KMS-11 (cell line): ENCODE measurements at regions not wholly inside any gene's neighbourhood (a gene's known extent, or its start where the extent isn't known, plus 50 kb on each side); places are given as distances from the start of the nearest gene placed in this dataset.

Experiments
- H2AFZ ChIP-seq: fragments of 200-600 bp; sonication (generic); 2 replicates; pipeline ENCODE4 v1.6.1; 2016; ENCODE audit warnings: antibody characterized with exemption, mixed run types, low read depth
- H3K27ac ChIP-seq: fragments of 200-600 bp; sonication (generic); 2 replicates; pipeline ENCODE4 v1.6.1; 2016; ENCODE audit warnings: mild to moderate bottlenecking, mixed run types
- H3K27me3 ChIP-seq: fragments of 200-600 bp; sonication (generic); 2 replicates; pipeline ENCODE4 v1.6.1; 2017; ENCODE audit warnings: mild to moderate bottlenecking, low read depth, mixed run types, moderate library complexity; ENCODE audit not compliant: insufficient read depth
- H3K36me3 ChIP-seq: fragments of 200-600 bp; sonication (generic); 2 replicates; pipeline ENCODE4 v1.6.1; 2017; ENCODE audit warnings: mild to moderate bottlenecking, mixed run types; ENCODE audit not compliant: insufficient read depth
- H3K4me1 ChIP-seq: fragments of 200-600 bp; sonication (generic); 2 replicates; pipeline ENCODE4 v1.6.1; 2016; ENCODE audit warnings: mild to moderate bottlenecking, low read depth, mixed run types; ENCODE audit not compliant: poor library complexity, severe bottlenecking
- H3K4me2 ChIP-seq: fragments of 200-600 bp; sonication (generic); 2 replicates; pipeline ENCODE4 v1.7.0; 2016; ENCODE audit warnings: mild to moderate bottlenecking, mixed run types
- H3K4me3 ChIP-seq: fragments of 200-600 bp; sonication (generic); IDR thresholded peaks from 2 replicates; pipeline ENCODE4 v1.6.1; 2017; ENCODE audit warnings: low read depth, low read length, mixed read lengths; ENCODE audit not compliant: insufficient read depth
- H3K79me2 ChIP-seq: fragments of 200-600 bp; sonication (generic); 2 replicates; pipeline ENCODE4 v1.6.1; 2016; ENCODE audit warnings: low read depth, mixed run types; ENCODE audit not compliant: insufficient read depth
- H3K9ac ChIP-seq: fragments of 200-600 bp; sonication (generic); 2 replicates; pipeline ENCODE4 v1.6.1; 2016; ENCODE audit warnings: mild to moderate bottlenecking, mixed run types
- H4K20me1 ChIP-seq: fragments of 200-600 bp; sonication (generic); 2 replicates; pipeline ENCODE4 v1.6.1; 2016; ENCODE audit warnings: mild to moderate bottlenecking, mixed run types; ENCODE audit not compliant: insufficient read depth
- TF ChIP-seq, protein P1 (sequence below): fragments of 200-600 bp; sonication (generic); conservative IDR thresholded peaks from 2 replicates; pipeline ENCODE4 v1.6.1; 2017; ENCODE audit warnings: low read depth, mild to moderate bottlenecking, antibody characterized with exemption, low read length, moderate library complexity, mixed read lengths

DNA sequence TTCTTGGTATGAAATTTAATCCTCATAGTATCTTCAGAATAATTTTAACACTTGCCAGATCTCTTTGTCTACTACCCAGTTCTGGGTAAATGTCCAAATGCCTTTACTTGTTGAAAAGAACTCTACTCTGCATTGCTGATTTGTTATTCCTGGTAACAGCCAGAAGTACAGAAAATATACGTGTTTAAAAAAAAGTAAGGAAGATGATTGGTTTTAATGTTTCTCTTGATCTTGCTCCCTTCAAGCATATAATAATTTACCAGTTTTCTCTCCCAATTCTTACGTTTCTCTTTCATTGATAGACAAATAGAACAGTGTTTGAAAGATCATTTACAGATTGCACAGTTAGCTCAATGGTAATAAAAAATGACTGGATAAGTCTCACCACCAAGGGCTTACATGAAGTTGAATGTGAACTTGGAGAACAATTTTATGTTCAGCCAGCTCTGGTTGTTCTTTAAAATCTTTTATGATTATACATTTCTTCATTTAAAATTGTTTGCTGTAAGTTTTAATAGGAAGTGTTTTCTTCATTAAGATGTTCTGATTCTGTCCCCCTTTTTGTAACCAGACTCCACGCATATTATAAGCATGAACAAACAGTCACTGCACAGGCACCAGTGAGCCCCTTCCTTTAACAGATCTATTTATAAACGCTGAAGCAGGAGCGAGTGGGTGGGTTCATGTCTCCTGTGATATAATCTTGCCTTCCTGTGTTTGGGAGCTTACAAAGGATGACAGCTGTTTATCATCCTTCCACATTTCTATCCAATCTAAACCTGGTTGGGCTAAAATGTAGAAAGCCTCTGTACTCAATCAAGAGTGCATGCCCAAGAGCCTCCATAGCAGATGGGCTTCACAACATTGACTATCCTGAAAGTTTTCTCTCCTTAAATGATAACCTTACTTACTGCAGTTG, 299.5 kb downstream of the PRL start:
- H3K4me3 ChIP-seq, result no peak overlapping the region
- no peak overlapping the region for H3K27ac ChIP-seq
- H3K79me2 ChIP-seq, result no peaks in the 10 kb centered on the region
- no peak overlapping the region for H3K4me2 ChIP-seq
- no peaks in the 10 kb centered on the region for H3K4me1 ChIP-seq
- no peaks in the 10 kb centered on the region for H3K36me3 ChIP-seq
- no peaks in the 10 kb centered on the region for H3K27me3 ChIP-seq
- H4K20me1 ChIP-seq, result no peaks in the 10 kb centered on the region
- H3K9ac ChIP-seq, result no peak overlapping the region
- TF ChIP-seq, protein P1, sequence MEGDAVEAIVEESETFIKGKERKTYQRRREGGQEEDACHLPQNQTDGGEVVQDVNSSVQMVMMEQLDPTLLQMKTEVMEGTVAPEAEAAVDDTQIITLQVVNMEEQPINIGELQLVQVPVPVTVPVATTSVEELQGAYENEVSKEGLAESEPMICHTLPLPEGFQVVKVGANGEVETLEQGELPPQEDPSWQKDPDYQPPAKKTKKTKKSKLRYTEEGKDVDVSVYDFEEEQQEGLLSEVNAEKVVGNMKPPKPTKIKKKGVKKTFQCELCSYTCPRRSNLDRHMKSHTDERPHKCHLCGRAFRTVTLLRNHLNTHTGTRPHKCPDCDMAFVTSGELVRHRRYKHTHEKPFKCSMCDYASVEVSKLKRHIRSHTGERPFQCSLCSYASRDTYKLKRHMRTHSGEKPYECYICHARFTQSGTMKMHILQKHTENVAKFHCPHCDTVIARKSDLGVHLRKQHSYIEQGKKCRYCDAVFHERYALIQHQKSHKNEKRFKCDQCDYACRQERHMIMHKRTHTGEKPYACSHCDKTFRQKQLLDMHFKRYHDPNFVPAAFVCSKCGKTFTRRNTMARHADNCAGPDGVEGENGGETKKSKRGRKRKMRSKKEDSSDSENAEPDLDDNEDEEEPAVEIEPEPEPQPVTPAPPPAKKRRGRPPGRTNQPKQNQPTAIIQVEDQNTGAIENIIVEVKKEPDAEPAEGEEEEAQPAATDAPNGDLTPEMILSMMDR, result no peak
- no peak overlapping the region for H2AFZ ChIP-seq

DNA sequence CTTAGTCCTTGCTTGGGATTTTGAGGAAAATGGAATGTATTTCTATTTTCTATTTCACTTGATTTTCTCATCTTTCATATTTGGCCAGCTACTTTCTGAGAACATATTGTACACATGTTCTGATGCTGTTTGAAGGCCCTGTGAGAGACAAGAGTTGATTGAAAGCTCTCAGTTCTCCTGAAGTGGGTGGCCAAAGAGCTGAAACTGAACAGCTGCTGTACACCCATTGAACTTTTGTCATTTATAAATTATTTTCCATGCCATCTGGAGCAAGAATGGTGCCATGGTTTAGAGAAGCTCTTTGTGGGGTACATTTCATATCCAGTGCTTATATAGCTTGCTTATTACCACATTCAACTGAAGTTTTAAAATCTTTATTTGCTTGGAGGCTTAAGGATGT, 298.3 kb downstream of the PRL start:
- H3K9ac ChIP-seq, result no peak overlapping the region
- H4K20me1 ChIP-seq, result no peaks in the 10 kb centered on the region
- no peak overlapping the region for H3K27ac ChIP-seq
- TF ChIP-seq, protein P1, result no peak
- H3K4me2 ChIP-seq, result no peak overlapping the region
- no peaks in the 10 kb centered on the region for H3K79me2 ChIP-seq
- no peak overlapping the region for H2AFZ ChIP-seq
- H3K4me1 ChIP-seq, result no peaks in the 10 kb centered on the region
- H3K36me3 ChIP-seq, result no peaks in the 10 kb centered on the region
- H3K4me3 ChIP-seq, result no peak overlapping the region
- no peaks in the 10 kb centered on the region for H3K27me3 ChIP-seq

DNA sequence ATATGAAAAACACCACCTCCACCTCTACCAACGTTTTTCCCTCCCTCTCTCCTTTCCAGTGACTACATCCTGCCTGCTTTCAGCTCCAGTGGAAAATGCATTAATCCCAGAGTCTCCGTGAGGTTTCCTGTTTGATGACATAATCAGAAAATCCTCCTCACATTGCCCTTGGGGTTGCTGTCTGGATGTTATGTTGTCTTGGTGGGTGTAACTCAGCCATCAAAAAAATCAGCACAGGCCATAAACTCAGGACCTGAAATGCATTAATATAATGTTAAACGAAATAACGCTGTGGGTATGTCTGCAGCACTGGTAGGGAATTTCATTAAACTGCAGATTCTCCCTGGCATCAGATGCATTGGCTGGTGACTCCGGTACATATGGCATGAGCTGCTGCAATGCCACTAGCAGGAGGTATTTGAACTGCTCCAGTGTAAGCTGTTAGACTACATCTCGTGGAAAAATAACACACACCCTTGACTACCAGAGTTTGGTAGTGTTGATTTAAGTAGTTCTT, 297.8 kb downstream of the PRL start:
- Histone ChIP-seq H2AFZ (no peak overlapping the region), H3K4me3 (no peak overlapping the region), H3K4me2 (no peak overlapping the region)

DNA sequence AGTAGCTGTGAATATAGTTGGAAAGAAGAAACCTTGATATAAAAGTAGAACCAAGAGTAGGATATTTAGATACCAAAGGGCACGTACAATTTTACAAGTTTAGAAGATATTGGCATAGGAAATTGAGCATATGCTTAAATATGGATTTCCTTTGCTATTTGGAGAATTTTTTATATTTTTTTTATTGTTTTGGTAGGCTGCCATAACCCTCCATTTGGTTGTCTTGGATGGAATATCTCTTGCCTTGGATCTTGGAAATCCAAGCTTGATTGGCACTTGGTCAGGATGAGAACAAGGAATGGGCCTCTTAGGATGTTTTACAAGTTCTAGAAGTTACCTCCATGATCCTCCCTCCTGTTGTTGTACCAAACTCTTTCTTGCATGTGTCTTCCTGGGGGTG, 297.1 kb downstream of the PRL start:
- no peak overlapping the region for H3K4me2 ChIP-seq
- no peaks in the 10 kb centered on the region for H3K36me3 ChIP-seq
- TF ChIP-seq, protein P1, result no peak
- no peaks in the 10 kb centered on the region for H4K20me1 ChIP-seq
- no peak overlapping the region for H3K9ac ChIP-seq
- no peak overlapping the region for H2AFZ ChIP-seq
- H3K4me3 ChIP-seq, result no peak overlapping the region
- no peak overlapping the region for H3K27ac ChIP-seq
- no peaks in the 10 kb centered on the region for H3K4me1 ChIP-seq
- H3K27me3 ChIP-seq, result no peaks in the 10 kb centered on the region
- H3K79me2 ChIP-seq, result no peaks in the 10 kb centered on the region

More for the DNA sequence above, 297.8 kb downstream of the PRL start:
- no peak overlapping the region for H3K9ac ChIP-seq
- H3K4me1 ChIP-seq, result no peaks in the 10 kb centered on the region
- no peaks in the 10 kb centered on the region for H4K20me1 ChIP-seq
- no peaks in the 10 kb centered on the region for H3K27me3 ChIP-seq
- H3K27ac ChIP-seq, result no peak overlapping the region
- H3K79me2 ChIP-seq, result no peaks in the 10 kb centered on the region
- TF ChIP-seq, protein P1, result no peak
- H3K36me3 ChIP-seq, result no peaks in the 10 kb centered on the region
